ENCODE measurements at regions not wholly inside any gene's neighbourhood (a gene's known extent, or its start where the extent isn't known, plus 50 kb on each side); places are given as distances from the start of the nearest gene placed in this dataset.

- Mint-ChIP-seq H3K4me3 (no peak overlapping the region), H3K36me3 (ENCODE audit: low read depth) (peaks cover 12% of the 10 kb centered on the region), H3K9me3 (no peaks in the 10 kb centered on the region), H3K27ac (peak overlapping the region; percentile 26; the same call in 1 of the 2 replicates), H3K27me3 (ENCODE audit: insufficient read depth) (no peaks in the 10 kb centered on the region), H3K4me1 (ENCODE audit: low read depth) (peaks cover 54% of the 10 kb centered on the region)
- TF ChIP-seq CTCF (IDR thresholded peaks at IDR 0.05) = no peak
- no peak for DNase-seq
These were observed 482.7 kb upstream of the CITED2 start for GRCh38 chr6:139857143-139857542.

GRCh38 chr6:139856562-139856961, 482.1 kb upstream of the CITED2 start:
- no peaks in the 10 kb centered on the region for H3K9me3 Mint-ChIP-seq

GRCh38 chr6:139855671-139856311, 481.3 kb upstream of the CITED2 start:
- Mint-ChIP-seq H3K27me3 (ENCODE audit: insufficient read depth) (no peaks in the 10 kb centered on the region), H3K4me1 (ENCODE audit: low read depth) (peaks cover 64% of the 10 kb centered on the region)
- DNase-seq = peak; percentile 60

More at GRCh38 chr6:139856562-139856961, 482.1 kb upstream of the CITED2 start:
- Mint-ChIP-seq H3K4me3 (peak overlapping the region; percentile 26; the same call in 1 of the 2 replicates), H3K27me3 (ENCODE audit: insufficient read depth) (no peaks in the 10 kb centered on the region), H3K27ac (peak overlapping the region; percentile 84), H3K4me1 (ENCODE audit: low read depth) (peaks cover 59% of the 10 kb centered on the region), H3K36me3 (ENCODE audit: low read depth) (peaks cover 12% of the 10 kb centered on the region)
- no peak for DNase-seq
- no peak for TF ChIP-seq CTCF (IDR thresholded peaks at IDR 0.05)

GRCh38 chr6:139853302-139853992, 479.0 kb upstream of the CITED2 start:
- DNase-seq = peak; percentile 88
- peaks cover 64% of the 10 kb centered on the region for H3K4me1 Mint-ChIP-seq (ENCODE audit: low read depth)
- H3K27ac Mint-ChIP-seq = peak overlapping the region; percentile 89
- peaks cover 9% of the 10 kb centered on the region; the same call in 1 of the 2 replicates for H3K9me3 Mint-ChIP-seq
- TF ChIP-seq CTCF (IDR thresholded peaks at IDR 0.05) = no peak
- peak overlapping the region; percentile 67 for H3K4me3 Mint-ChIP-seq
- 0 out of 2 replicates have a peak, but pooled peaks cover 2% of the 10 kb centered on the region for H3K27me3 Mint-ChIP-seq (ENCODE audit: insufficient read depth)
- peaks cover 14% of the 10 kb centered on the region for H3K36me3 Mint-ChIP-seq (ENCODE audit: low read depth)

More at GRCh38 chr6:139855671-139856311, 481.3 kb upstream of the CITED2 start:
- TF ChIP-seq CTCF (IDR thresholded peaks at IDR 0.05) = no peak
- H3K27ac Mint-ChIP-seq = peak overlapping the region; percentile 84
- peak overlapping the region; percentile 26 for H3K4me3 Mint-ChIP-seq
- H3K9me3 Mint-ChIP-seq = peaks cover 1% of the 10 kb centered on the region; the same call in 1 of the 2 replicates
- peaks cover 7% of the 10 kb centered on the region for H3K36me3 Mint-ChIP-seq (ENCODE audit: low read depth)

GRCh38 chr6:139852488-139853140, 478.2 kb upstream of the CITED2 start:
- no peak for TF ChIP-seq CTCF (IDR thresholded peaks at IDR 0.05)

More at GRCh38 chr6:139852488-139853140, 478.2 kb upstream of the CITED2 start:
- H3K36me3 Mint-ChIP-seq (ENCODE audit: low read depth) = peaks cover 14% of the 10 kb centered on the region
- peak overlapping the region; percentile 89 for H3K27ac Mint-ChIP-seq
- H3K4me1 Mint-ChIP-seq (ENCODE audit: low read depth) = peaks cover 64% of the 10 kb centered on the region
- H3K4me3 Mint-ChIP-seq = peak overlapping the region; percentile 67
- peak; percentile 86 for DNase-seq
- 0 out of 2 replicates have a peak, but pooled peaks cover 2% of the 10 kb centered on the region for H3K27me3 Mint-ChIP-seq (ENCODE audit: insufficient read depth)
- peaks cover 9% of the 10 kb centered on the region; the same call in 1 of the 2 replicates for H3K9me3 Mint-ChIP-seq

Data from HFFc6 (cell line).